ENCODE measurements at regions not wholly inside any gene's neighbourhood (a gene's known extent, or its start where the extent isn't known, plus 50 kb on each side); places are given as distances from the start of the nearest gene placed in this dataset.

- no peak for DNase-seq (ENCODE audit: extremely low read depth in 1 of 11, low read depth in 9 of 11, low spot score in 4 of 11)
Measured at GRCh38 chr7:41334071-41334862, 368.6 kb downstream of the INHBA start.

- no peak for DNase-seq (ENCODE audit: extremely low read depth in 1 of 11, low read depth in 9 of 11, low spot score in 4 of 11)
Measured at GRCh38 chr7:41333511-41333910, 369.4 kb downstream of the INHBA start.

- DNase-seq (ENCODE audit: extremely low read depth in 1 of 11, low read depth in 9 of 11, low spot score in 4 of 11): no peak
Measured at GRCh38 chr7:41331194-41331593, 371.7 kb downstream of the INHBA start.

GRCh38 chr7:41328544-41328943 lies 374.3 kb downstream of the INHBA start:
- DNase-seq (ENCODE audit: extremely low read depth in 1 of 11, low read depth in 9 of 11, low spot score in 4 of 11): no peak

GRCh38 chr7:41328131-41328530 lies 374.8 kb downstream of the INHBA start:
- no peak for DNase-seq (ENCODE audit: extremely low read depth in 1 of 11, low read depth in 9 of 11, low spot score in 4 of 11)

- DNase-seq (ENCODE audit: extremely low read depth in 1 of 11, low read depth in 9 of 11, low spot score in 4 of 11): no peak
Measured at GRCh38 chr7:41326616-41327015, 376.3 kb downstream of the INHBA start.

- no peak for DNase-seq (ENCODE audit: extremely low read depth in 1 of 11, low read depth in 9 of 11, low spot score in 4 of 11)
Measured at GRCh38 chr7:41323806-41324205, 379.1 kb downstream of the INHBA start.

GRCh38 chr7:41319581-41319980 lies 383.3 kb downstream of the INHBA start:
- no peak for DNase-seq (ENCODE audit: extremely low read depth in 1 of 11, low read depth in 9 of 11, low spot score in 4 of 11)

- DNase-seq (ENCODE audit: extremely low read depth in 1 of 11, low read depth in 9 of 11, low spot score in 4 of 11): no peak
Measured at GRCh38 chr7:41316410-41316809, 386.5 kb downstream of the INHBA start.

- DNase-seq (ENCODE audit: extremely low read depth in 1 of 11, low read depth in 9 of 11, low spot score in 4 of 11): no peak
Measured at GRCh38 chr7:41315764-41316163, 387.1 kb downstream of the INHBA start.

- DNase-seq (ENCODE audit: extremely low read depth in 1 of 11, low read depth in 9 of 11, low spot score in 4 of 11): no peak
Measured at GRCh38 chr7:41313171-41313570, 389.7 kb downstream of the INHBA start.

GRCh38 chr7:41312235-41312634 lies 390.7 kb downstream of the INHBA start:
- DNase-seq (ENCODE audit: extremely low read depth in 1 of 11, low read depth in 9 of 11, low spot score in 4 of 11): no peak

GRCh38 chr7:41311301-41311700 lies 391.6 kb downstream of the INHBA start:
- DNase-seq (ENCODE audit: extremely low read depth in 1 of 11, low read depth in 9 of 11, low spot score in 4 of 11): no peak

GRCh38 chr7:41306486-41306885 lies 396.4 kb downstream of the INHBA start:
- DNase-seq (ENCODE audit: extremely low read depth in 1 of 11, low read depth in 9 of 11, low spot score in 4 of 11): no peak

GRCh38 chr7:41305001-41305400 lies 397.9 kb downstream of the INHBA start:
- DNase-seq (ENCODE audit: extremely low read depth in 1 of 11, low read depth in 9 of 11, low spot score in 4 of 11): no peak

- no peak for DNase-seq (ENCODE audit: extremely low read depth in 1 of 11, low read depth in 9 of 11, low spot score in 4 of 11)
Measured at GRCh38 chr7:41303709-41304108, 399.2 kb downstream of the INHBA start.

GRCh38 chr7:41298409-41298808 lies 404.5 kb downstream of the INHBA start:
- DNase-seq (ENCODE audit: extremely low read depth in 1 of 11, low read depth in 9 of 11, low spot score in 4 of 11): no peak

- no peak for DNase-seq (ENCODE audit: extremely low read depth in 1 of 11, low read depth in 9 of 11, low spot score in 4 of 11)
Measured at GRCh38 chr7:41297166-41297565, 405.7 kb downstream of the INHBA start.

GRCh38 chr7:41295455-41295815 lies 407.5 kb downstream of the INHBA start:
- no peak for DNase-seq (ENCODE audit: extremely low read depth in 1 of 11, low read depth in 9 of 11, low spot score in 4 of 11)

- no peak for DNase-seq (ENCODE audit: extremely low read depth in 1 of 11, low read depth in 9 of 11, low spot score in 4 of 11)
Measured at GRCh38 chr7:41294556-41295454, 408.1 kb downstream of the INHBA start.

All from renal cortex interstitium (tissue), 11 donors.